Activated CD4-positive, CD25-positive, alpha-beta regulatory T cell treated with anti-CD3 and anti-CD28 coated beads, Interleukin-2, amount 50 U/mL, for 72 hours (primary cell): ENCODE measurements at regions not wholly inside any gene's neighbourhood (a gene's known extent, or its start where the extent isn't known, plus 50 kb on each side); places are given as distances from the start of the nearest gene placed in this dataset.
"Not testable (repeated sequence)": the region's sequence is repeated elsewhere in the genome, so short reads cannot be mapped to it uniquely, and the experiment has no call there.

Source experiments
- DNase-seq: peaks from one replicate; pipeline ENCODE4 v3.0.0; 2021

DNA sequence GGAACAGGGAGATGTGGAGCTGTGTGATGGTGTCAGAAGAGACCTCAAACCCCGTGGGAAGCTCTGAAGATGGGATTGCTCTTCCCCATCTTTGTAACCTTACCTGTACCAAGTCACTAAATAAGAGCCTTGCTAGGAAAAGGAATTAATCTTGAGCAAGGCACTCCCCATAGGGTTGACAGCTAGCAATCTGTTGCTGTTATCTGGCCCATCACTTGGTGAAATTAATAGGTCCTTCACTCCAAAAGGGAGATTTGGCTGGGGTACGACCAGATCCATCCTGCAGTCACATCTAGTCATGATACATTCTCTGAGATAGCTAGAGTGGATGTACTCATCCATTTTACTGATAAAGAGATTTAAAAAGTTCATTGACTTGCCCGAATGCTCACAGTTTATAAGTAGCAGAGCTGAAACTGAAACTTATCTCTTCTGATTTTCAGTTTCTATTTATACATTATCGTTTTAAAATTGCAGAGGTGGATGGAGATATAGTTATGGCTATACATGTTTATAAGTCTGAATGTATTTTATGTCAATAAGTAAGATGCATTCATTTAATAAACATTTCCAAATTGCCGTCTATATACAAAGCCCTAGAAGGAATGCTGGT lies 299.1 kb upstream of the MCTP2 start:
- DNase-seq = no peak

DNA sequence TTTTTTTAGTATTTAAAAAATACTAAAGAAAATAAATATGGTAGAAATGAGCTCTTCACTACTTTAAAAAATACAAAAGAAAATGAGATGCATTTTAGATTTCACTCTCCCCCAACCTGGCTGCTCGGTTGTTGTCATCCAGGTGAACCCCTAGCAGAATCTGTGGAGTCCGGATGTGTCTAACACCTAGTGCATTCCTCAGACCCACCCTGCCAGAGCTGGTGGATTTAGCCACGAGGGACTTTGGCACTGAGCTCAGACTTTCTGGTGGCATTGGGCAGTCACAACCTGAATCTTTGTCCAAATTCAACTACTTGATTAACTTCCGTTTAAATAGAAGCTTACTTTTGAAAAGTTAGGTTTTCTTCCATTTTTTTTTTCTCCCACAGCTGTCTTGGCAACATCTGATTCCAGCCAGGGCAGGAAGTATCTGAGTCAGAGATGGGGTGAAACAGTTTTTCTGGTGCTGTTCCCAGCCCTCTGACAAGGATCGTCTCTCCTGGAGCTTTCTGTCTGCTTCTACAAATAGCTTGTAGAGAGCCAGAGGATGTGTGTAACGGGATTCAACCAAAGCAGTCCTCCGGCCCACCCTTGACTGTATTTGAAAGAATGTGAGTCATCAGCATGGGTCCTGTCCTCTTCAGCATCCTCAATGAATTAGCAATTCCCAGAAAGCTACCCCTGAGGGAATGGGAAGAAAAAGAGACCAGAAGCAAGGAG lies 301.8 kb upstream of the MCTP2 start:
- DNase-seq = no peak

DNA sequence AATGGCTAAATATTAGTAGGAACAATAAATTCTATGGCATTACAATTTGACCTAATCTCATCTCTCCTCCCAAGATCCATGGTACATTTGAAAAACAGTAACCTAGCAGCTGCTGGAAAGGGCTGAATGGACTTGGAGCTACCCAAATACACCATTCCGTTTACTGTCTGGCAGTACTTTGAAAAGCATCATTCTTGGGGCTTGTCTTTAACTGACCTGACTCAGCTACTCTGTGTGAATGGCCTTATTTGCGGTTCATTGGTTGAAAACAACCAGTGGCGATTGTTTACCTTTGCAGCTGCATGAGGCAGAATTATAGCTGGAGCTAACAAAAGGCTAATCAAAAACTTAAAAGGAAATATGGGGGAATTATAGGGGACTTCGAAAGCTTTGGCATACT lies 311.2 kb upstream of the MCTP2 start:
- no peak for DNase-seq

DNA sequence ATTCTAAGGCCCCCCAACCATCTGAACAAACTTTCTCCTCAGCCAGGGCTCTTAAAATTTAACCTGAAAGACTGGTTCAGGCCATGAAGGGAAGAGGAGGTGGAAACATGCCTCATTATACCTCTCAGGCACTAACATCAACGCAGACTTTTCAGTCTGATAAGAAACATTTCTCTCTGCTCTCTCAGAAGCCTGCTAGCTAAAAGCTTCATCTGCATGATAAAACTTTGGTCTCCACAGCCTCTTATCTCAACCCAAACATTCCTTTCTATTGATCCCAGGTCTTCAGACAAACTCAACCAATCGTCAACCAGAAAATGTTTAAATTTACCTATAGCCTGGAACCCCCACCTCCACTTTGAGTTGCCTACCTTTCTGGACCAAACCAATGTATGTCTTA lies 312.6 kb upstream of the MCTP2 start:
- not testable (repeated sequence) for DNase-seq

DNA sequence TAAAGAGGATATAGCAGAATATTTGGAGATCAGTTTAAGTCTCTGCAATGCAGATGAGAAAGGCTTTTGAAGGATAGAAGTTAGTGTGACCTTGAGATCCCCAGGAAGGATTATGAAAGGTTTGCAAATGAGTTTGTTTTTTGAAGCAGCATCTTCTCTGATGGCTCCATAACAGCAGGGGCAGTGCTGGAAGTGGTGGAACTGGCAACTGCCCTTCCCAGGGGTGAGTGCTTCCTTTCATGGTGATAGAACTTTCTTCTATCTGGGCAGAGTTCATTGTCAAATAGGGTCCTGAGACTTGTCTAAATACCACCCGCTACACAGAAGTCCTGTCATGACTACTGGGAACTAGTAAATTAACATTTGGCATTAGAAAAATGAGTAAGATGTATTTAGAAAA lies 314.2 kb upstream of the MCTP2 start:
- DNase-seq = no peak

DNA sequence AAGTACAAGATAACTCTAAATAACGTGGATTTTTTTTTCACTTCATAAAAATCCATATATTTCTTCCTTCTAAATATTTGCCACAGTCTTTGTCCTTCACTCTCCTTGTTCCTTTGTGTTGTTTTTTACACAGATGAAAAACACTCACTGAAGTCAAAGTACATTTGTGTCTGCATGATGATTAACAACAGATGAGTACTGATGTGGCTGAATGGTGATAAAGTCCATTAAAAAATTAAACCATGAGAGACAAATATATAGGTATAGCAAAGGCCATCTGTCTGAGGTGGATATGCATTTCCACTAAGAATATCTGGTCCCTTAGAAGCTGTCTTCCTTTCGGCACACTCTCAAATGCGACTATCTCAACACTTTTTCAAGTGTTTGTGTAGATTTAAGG lies 317.5 kb upstream of the MCTP2 start:
- DNase-seq = no peak

DNA sequence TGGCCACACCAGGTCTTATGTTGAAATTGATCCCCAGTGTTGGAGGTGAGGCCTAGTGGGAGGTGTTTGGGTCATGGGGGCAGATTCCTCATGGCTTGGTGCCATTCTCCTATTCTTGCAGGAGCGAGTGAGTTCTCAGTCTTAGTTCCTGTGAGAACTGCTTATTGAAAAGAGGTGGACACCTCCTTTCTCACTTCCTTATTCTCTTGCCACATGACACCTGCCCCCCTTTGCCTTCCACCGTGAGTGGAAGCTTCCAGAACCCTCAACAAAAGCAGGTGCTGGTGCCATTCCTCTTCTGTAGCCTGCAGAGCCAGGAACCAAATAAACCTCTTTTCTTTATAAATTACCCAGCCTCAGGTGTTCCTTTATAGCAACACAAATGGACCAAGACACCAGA lies 318.1 kb upstream of the MCTP2 start:
- no peak for DNase-seq

DNA sequence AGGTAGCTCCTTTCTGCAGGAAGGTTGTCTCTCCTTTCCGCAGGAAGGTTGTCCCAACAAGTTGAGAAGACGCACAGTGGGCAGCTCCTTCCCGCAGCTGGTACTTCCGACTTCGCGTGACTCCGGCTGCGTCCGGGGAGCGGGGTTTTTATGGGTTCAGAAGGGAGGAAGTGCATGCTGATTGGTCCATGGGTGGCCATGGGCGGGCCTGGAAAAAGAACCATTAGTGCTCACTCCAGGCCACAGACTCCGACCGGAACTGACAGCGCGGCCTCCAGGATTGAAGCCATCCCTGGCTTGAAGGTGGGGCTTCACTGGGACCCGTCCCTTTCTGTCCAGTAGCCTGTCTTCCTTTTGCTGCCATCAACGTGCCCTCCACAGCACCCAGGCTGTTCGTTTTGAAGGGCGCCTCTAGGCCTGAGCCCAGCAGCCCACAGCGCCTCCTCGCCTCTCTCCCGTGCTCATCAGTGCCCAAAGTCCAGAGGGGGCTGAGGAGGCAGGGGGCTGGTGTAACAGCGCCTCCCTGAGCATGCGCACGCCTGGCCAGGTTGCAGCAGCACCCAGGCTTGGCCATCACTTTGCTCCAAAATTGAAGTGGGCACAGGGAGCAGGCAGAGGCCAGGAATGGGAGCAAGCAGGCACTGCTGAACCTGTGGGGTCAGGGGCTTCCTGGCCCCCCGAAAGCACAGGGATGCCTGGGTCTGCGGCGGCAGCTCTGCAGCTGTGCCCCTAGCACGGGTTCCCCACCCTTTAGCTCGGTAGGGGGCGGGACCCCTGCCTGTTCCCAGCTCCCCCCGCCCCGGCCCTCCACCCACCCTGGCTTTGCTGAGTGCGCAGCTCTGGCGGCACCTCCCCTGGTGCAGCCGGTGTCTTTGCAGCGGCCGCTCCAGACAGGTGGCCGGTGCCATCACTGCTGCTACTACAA lies 330.6 kb upstream of the MCTP2 start:
- no peak for DNase-seq

DNA sequence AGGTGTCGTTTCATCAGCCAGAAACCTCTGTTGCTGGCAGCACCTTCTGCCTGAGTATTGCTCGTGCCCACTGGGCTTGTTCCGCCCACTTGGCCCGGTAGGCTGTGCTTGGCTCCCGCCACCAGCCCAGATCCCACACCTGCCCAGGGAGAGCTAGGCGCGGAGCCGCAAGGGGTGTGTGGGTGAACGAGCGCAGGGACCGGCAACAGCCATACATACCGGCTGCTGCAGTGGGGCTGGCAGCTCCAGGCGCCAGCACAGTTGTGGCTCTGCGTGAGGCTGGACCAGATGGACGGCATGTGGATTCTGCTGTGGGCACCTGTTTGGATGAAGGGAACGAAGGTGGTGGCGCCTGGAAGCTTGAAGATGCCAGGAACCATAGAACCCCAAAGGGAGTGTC lies 331.5 kb upstream of the MCTP2 start:
- DNase-seq = no peak

DNA sequence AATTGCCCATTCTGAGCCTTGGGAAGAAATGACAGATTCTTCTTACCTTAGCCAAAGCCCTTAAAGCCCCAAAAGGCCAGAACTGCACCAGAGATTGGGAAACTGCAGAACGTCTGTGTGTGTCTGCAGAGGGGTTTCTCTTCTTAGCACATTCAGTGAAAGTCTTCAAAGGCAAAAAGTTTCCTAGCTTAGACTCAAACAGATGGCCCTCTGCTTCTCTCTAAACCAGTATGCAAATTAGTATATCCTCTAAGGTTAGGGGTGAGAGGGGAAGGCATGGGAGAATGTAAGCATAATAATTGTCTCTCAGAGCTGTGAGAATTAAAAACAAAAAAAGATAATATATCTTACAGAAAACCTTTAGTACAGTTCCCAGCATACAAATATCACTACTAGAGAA lies 334.0 kb upstream of the MCTP2 start:
- DNase-seq = no peak

DNA sequence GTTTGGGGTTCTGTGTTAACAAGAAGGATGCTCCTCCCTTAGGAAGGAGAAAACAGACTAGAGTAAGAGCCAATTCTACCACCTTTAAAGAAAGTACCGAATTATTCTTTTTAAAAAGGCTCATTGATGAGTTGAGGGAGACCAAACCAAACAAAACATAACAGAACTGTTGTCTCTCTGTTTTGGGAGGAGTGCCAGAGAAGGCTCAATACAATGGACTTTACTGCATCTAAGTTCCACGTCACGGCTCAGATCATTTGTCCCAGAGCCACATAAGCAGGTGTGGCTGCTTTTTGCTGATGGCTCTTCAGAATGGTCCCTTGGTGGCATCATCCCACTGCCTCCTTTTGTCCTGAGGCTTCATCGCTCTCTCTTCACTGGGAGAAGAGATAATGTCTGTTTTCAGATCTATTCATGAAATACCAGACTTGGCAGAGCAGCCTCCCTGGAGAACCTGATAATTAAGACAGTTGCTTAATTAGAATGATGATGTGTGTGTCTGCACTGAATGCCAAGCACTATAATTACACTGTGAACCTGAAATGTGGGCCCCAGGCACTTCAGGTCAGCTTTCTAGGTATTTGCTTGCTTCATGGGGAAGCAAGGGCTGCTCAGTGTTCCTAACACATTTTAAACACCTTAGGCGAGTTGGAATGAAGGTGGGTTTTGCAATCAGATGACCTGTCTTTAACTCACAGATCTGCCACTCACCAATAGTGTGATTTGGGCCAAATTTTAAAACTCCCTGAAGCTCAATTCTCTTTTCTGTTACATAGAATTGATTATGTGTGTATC lies 335.2 kb upstream of the MCTP2 start:
- no peak for DNase-seq

DNA sequence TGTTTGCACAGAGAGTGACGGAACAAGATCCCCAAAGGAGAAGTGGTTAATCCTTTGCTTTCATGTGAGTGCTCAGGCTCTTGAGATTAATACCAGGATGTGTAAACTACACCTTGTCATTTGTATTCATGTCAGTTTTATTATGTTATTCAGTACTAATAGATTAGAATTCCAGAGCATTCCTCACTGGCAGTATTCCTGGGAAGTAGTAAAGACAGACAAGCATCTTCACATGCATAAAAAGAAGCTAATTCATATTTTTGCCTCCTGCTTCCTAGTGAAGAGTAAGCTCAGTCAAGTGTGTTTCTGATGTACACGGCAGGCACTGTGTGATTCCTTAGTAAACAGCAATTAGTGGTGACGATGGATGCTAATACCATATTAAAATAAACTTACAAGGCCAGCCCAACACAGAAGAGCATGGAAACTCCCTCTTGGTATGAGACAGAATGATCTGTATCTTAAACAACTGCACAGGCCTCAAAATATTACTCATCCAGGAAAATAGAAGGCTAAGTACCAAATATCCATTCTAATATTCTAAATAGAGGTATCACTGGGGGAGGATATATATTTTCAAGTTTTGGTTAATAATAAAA lies 336.8 kb upstream of the MCTP2 start:
- DNase-seq = no peak

DNA sequence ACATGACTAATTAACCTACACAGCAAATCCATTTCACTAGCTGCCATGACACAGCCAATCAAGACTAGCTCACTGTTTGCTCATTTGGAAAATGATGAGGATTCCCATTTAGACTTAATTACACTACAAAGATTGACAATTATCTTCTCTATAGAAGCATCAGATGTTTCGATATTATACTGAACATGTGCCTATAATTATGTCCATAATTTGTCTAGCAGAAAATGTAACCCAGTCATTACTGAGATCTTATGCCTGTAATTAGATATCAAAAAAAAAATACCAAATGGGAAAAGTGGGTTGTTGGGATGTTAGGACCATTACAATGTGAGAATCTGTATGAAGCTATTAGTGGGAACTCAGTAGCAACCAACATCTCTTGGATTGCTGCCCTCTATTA lies 344.2 kb upstream of the MCTP2 start:
- DNase-seq = no peak

DNA sequence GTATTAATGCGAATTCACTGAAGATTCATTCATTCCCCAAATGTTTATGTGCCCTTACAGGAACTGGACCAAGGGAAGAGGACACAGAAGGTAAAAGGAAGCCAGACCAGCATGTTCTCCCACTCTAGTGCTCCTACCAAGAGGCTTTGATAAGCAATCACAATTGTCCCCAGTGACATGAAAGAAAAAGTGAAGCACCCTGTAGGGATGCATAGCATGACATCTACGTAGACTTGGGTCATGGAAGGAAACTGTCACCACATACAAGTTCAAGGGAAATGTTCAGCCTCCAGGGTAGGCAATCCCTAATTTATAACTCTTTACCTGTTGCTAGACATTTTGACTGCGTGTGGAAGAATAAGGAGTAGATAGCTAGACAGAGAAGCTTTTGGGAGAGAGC lies 348.6 kb upstream of the MCTP2 start:
- no peak for DNase-seq

DNA sequence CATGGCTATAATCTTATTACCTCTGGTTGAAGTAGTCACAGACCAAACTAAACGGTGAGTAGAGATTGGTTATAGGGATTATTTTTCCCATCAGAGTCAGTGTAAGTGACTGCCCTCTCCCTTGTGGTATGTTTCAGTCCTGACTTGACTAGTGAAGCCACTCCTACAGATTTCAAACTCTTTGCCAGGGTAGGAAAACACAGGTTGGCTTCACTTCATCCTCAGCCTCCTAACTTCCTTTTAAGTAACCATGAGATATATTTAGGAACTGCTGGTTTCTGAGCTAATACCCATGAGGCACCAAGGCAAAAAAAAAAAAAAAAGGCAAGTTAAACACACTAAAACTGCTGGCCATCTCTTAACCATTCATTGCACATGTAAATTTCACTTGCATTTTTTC lies 349.2 kb upstream of the MCTP2 start:
- no peak for DNase-seq

DNA sequence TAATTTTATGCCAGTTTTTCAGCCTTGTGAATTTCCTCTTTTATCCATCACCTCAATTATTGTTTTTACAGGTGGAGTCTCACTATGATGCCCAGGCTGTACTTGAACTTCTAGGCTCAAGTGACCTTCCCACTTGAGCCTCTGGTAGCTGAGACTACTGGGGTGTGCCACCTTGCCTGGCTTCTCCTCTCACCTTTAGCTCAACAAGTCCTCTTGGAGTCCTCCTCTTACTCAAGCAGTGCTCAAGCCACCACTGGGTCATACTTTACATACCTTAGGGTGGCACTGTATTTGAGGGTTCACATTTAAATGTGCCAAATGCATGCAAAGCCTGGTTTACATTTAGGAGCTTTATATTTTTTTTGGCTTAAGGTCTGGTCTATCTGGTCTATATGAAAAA lies 350.1 kb upstream of the MCTP2 start:
- no peak for DNase-seq

DNA sequence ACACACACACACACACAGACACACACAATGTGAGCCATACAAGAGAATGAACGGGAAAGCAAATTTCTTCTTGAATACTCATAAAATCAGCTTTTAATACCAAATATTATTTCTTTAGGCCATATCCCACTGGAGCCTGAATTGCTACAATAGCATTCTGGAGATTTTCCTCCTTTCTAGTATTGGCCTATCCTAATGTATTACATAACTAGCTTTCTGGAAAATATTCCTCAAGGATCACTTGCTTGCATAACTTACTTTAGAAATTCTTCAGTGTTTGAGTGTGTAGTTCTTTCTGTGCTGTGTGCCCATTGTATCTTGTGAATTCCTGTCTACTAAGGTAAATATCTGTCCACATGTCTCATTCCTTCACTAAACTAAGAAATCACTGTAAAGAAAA lies 351.0 kb upstream of the MCTP2 start:
- no peak for DNase-seq

DNA sequence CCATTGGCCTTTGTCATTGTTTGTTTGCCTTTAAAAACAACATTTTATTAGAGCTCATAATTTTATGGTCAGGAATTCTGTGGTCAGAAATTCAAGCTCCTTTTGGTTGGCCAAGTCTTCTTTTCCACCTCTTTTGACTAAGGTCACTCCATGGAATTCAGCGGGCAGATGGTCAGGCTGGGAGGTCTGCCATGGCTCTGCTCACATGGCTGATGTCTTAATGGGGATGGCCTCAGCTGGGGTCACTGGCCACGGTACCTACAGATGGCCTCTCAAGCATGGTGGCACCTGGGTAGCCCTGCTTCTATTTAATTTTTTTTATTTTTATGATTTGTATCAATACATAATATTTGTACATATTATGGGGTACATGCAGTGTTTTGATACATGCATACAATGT lies 360.8 kb upstream of the MCTP2 start:
- no peak for DNase-seq

DNA sequence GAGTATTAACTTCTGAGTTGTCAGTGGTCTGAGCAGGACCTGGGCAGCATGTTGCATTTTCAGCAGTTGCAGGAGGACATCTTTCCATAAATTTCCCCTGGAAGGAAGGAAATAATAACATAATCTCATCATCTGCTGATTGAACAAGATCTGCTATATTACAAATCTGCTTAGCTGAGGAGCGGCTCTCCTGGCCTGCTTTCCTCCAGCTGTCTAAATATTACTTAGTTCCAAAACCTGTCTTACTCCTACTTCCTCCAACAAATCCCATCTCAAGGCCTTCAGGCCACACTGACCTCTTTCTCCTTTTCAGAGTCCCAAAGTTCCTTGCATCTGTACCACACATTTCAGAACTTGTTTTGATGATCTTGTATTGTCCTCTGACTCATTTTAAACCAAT lies 364.4 kb upstream of the MCTP2 start:
- DNase-seq = no peak

DNA sequence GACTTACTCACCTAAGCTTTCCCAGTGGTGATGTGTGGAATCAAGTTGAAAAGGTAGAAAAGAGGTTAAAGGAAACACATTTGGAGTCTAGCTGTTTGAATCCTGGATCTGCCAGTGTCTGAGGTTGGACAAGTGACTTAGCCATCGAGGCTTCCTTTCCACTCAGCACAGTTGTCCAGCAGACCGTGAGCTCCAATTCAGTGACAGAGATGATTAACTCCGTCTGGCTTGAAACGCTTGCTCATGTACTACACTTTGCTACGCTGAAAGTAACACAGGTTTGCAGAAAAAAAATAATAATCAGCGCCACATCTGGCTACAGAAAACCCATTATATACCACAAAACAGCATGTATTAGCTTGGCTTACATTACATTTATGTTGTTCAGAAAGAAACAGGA lies 364.9 kb upstream of the MCTP2 start:
- DNase-seq = no peak

DNA sequence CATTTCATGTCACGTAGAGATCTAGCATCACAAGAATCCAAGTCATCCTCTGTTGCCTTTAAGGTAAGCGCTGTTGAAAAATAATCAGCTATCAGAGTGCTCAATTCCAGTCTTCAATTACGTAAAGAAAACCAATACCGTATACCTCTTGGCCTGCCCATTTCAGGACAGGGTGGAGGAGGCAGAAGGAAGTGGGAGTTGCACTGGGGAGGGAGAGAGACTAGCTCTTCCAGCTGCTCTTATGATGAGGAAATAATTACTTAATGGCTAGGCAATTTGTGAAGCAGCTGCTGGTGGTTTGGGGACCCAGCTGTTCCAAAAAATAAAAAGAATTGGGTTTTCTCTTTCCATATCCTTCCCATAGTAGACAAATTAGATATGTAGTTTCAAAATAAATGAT lies 365.8 kb upstream of the MCTP2 start:
- DNase-seq = no peak

DNA sequence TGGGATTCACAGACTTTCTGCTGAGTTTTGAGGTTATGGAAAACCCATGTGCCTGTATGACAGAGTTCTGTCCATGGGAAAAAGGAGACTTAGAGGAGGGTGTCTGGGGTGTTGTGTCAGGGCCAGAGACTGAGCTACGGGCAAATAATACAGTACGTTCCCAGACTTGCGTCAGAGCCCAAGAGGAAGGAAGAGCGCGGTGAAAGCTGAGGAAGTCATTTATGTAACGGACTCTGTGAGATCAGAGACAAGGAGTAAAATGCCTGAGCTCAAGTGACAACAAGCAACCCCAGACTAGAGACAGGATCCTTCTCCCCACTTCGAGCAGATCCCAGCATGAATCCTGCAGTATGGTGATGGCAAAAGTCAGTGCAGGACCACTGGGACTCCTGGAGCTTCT lies 368.6 kb upstream of the MCTP2 start:
- DNase-seq = no peak
